ENCODE measurements at regions not wholly inside any gene's neighbourhood (a gene's known extent, or its start where the extent isn't known, plus 50 kb on each side); places are given as distances from the start of the nearest gene placed in this dataset.

DNA sequence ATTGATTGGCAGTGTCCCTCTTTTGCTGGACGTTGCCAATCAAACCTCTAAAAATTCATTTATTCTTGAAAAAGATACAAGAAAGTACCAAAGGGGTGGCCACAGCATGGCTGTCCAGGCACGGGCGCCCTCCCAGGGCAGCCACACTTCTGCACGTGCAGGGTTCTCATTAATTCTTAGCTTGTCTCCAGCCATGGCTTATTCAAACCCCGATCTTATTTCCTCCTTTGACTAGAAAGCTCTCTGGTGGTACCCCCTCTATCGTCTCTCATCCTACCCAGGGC lies 123.9 kb downstream of the CTTN start:
- Histone ChIP-seq H3K36me3 (no peaks in the 10 kb centered on the region), H3K4me3 (no peak overlapping the region), H3K27me3 (peaks cover 0 to 10% of the 10 kb centered on the region in 2 donors), H3K9me3 (peaks cover 0 to 7% (median 0%) of the 10 kb centered on the region in 4 donors), H3K4me1 (no peaks in the 10 kb centered on the region), H3K27ac (no peak overlapping the region)
- TF ChIP-seq EP300 (IDR thresholded peaks at IDR 0.05) (no peak), POLR2A (IDR thresholded peaks at IDR 0.05) (no peak)
- TF ChIP-seq, protein P1, sequence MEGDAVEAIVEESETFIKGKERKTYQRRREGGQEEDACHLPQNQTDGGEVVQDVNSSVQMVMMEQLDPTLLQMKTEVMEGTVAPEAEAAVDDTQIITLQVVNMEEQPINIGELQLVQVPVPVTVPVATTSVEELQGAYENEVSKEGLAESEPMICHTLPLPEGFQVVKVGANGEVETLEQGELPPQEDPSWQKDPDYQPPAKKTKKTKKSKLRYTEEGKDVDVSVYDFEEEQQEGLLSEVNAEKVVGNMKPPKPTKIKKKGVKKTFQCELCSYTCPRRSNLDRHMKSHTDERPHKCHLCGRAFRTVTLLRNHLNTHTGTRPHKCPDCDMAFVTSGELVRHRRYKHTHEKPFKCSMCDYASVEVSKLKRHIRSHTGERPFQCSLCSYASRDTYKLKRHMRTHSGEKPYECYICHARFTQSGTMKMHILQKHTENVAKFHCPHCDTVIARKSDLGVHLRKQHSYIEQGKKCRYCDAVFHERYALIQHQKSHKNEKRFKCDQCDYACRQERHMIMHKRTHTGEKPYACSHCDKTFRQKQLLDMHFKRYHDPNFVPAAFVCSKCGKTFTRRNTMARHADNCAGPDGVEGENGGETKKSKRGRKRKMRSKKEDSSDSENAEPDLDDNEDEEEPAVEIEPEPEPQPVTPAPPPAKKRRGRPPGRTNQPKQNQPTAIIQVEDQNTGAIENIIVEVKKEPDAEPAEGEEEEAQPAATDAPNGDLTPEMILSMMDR (IDR thresholded peaks at IDR 0.05) = no peak
- WGBS, 2 donors = 75 to 80% methylated on average over 6 of the region's 6 CpGs
- no peak for DNase-seq (ENCODE audit: low spot score in 2 of 2)

DNA sequence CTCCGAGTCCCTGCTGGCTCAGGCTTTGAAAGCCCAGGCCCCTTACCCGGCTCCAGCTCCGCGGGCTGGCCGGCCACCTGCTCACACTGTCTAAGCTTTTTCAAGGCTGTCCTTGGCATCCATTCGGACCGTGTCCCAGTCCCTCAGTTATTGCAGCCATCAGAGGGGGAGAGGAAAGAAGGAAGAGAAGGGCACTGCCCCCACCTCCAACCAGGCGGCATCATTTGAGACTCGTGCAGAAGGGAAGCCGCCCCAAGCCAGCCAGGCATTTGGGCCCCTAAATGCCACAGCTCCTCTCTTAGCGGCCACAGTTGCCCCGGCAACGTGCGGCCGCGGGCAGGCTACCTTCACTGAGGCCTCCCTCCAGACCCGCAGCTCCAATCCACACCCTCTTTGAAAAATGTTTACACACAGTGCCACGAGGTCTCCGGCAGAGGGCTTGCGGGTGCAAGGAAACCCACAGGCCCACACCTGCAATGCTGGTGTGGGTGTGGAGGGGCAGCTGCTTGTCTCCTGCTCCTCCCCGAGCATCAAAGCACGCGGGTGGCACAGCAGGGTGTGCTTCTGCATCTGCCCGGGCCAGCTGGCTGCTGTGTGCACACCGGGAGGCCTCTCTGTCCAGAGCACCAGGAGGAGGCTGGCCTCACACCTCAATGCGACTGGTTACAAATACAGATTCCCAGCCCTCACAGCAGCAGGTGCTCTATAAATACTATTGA lies 124.4 kb downstream of the CTTN start:
- DNase-seq (ENCODE audit: low spot score in 2 of 2) = no peak
- 48 to 65% methylated on average over 16 to 26 of the region's 26 CpGs for WGBS, 2 donors
- Histone ChIP-seq H3K4me1 (no peaks in the 10 kb centered on the region), H3K27me3 (peaks cover 0 to 10% of the 10 kb centered on the region in 2 donors), H3K36me3 (no peaks in the 10 kb centered on the region), H3K27ac (no peak overlapping the region), H3K9me3 (peaks cover 0 to 3% (median 0%) of the 10 kb centered on the region in 4 donors), H3K4me3 (no peak overlapping the region)
- TF ChIP-seq POLR2A (IDR thresholded peaks at IDR 0.05) (no peak), EP300 (IDR thresholded peaks at IDR 0.05) (no peak)
- TF ChIP-seq, protein P1 (IDR thresholded peaks at IDR 0.05) = no peak

DNA sequence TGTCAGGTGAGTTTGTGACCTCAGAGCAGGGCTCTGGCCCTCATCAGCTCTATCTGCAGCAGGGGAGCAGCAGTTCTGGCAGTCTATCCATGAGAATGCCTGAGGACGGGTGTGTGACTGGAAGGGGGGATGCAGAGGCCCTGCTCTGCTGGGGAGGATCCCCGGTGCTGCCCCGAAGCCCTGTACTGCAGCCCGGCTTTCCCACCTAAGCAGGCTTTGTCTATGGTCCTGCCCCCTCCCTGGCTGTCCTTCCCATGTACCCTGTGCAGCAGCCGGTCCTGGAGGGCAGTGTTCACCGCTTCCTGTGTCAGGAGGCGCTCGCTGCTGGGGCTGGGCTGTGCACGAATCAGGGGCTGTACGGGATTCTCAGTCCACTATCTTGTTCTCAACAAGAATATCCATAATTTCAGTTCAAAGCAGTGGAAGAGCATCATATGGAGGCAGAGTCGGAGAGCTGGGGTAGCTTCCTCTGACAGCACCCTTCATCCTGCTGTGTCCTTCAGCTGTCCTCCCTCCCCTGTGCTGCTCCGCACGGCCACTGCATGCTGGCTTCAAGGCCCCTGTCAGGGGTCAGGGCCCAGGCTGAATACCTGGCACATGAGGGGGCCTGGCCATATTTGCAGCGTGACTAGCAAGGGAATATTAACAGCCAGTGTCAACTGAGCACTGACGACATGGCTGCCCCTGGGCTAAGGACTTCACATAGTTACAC lies 125.2 kb downstream of the CTTN start:
- 72 to 82% methylated on average over 13 to 15 of the region's 15 CpGs for WGBS, 2 donors

DNA sequence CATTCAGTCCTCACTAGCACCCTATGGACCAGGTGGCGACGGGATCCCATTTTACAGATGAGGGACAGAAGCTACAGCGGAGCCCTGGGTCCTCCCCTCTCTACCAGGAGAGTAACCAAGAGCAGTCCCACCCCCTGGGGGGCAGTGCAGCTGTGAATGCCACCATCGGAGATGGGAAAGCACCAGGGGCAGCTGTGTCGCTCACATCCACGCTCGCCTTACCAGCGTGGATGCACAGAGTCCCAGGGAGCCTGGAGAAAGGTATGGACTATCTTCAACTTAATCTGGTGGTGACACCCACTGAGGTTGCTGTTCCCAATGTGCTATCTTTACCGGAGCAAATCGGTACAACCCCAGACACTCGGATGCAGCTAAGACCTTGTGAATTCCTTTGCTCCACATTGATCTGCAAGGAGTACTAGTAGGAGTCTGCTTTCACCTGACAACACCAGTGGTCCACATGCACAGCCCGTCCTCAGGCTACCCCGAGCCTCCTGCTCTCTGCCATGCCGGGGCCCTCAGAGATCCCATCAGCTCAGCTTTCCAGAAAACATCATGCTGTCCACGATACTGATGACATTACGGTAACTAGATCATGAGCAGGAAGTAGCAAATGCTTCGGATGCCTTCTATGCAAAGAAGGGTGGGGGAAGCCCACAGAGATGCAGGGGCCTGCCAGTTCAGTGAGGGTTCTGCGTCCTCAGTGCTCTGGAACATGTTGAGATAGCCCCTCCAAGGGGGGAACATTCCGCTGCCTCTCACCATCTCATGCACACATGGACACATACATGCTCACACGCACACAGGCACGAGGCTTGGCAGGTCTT lies 126.0 kb downstream of the CTTN start:
- WGBS, 2 donors = 58 to 65% methylated on average over 15 to 20 of the region's 21 CpGs

More for the DNA sequence above, 125.2 kb downstream of the CTTN start:
- no peaks in the 10 kb centered on the region for H3K4me1 ChIP-seq
- TF ChIP-seq EP300 (IDR thresholded peaks at IDR 0.05) = no peak
- H3K9me3 ChIP-seq = no peaks in the 10 kb centered on the region
- H3K36me3 ChIP-seq = no peaks in the 10 kb centered on the region
- DNase-seq (ENCODE audit: low spot score in 2 of 2) = no peak
- peaks cover 0 to 10% of the 10 kb centered on the region in 2 donors for H3K27me3 ChIP-seq
- no peak overlapping the region for H3K4me3 ChIP-seq
- no peak overlapping the region for H3K27ac ChIP-seq

DNA sequence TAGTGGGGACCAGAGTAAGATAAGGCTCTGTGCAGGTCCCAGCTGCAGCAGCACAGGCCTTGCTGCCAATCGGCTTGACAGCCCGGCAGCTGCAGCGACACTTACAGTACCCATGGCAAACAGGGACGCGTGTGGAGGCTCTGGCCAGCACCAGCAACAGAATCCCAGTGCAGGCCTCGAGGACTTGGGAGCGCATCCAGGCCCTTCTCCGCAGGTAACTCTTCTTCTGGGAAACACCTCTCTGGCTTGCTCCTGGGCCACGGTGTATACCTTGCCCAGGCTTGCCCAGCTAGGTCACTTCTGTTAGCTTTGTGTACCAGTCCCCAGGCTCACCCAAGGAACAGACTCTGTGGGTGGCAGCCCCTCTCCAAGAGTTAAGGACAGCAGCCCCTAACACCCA lies 126.7 kb downstream of the CTTN start:
- H3K27ac ChIP-seq = no peak overlapping the region
- no peaks in the 10 kb centered on the region for H3K36me3 ChIP-seq
- no peaks in the 10 kb centered on the region for H3K4me1 ChIP-seq
- TF ChIP-seq POLR2A (IDR thresholded peaks at IDR 0.05) (no peak), EP300 (IDR thresholded peaks at IDR 0.05) (no peak)
- TF ChIP-seq, protein P1 (IDR thresholded peaks at IDR 0.05) = no peak
- H3K27me3 ChIP-seq = peaks cover 0 to 10% of the 10 kb centered on the region in 2 donors
- DNase-seq (ENCODE audit: low spot score in 2 of 2) = no peak
- H3K4me3 ChIP-seq = no peak overlapping the region
- H3K9me3 ChIP-seq = no peaks in the 10 kb centered on the region
- 82 to 94% methylated on average over 3 to 9 of the region's 9 CpGs for WGBS, 2 donors

More for the DNA sequence above, 126.0 kb downstream of the CTTN start:
- TF ChIP-seq POLR2A (IDR thresholded peaks at IDR 0.05) (no peak), EP300 (IDR thresholded peaks at IDR 0.05) (no peak)
- TF ChIP-seq, protein P1 (IDR thresholded peaks at IDR 0.05) = no peak
- no peaks in the 10 kb centered on the region for H3K36me3 ChIP-seq
- H3K27ac ChIP-seq = no peak overlapping the region
- no peaks in the 10 kb centered on the region for H3K4me1 ChIP-seq
- no peak for DNase-seq (ENCODE audit: low spot score in 2 of 2)
- H3K27me3 ChIP-seq = peaks cover 0 to 10% of the 10 kb centered on the region in 2 donors
- no peak overlapping the region for H3K4me3 ChIP-seq
- H3K9me3 ChIP-seq = no peaks in the 10 kb centered on the region
